ENCODE measurements at regions not wholly inside any gene's neighbourhood (a gene's known extent, or its start where the extent isn't known, plus 50 kb on each side); places are given as distances from the start of the nearest gene placed in this dataset.
"Not testable (repeated sequence)": the region's sequence is repeated elsewhere in the genome, so short reads cannot be mapped to it uniquely, and the experiment has no call there.

DNA sequence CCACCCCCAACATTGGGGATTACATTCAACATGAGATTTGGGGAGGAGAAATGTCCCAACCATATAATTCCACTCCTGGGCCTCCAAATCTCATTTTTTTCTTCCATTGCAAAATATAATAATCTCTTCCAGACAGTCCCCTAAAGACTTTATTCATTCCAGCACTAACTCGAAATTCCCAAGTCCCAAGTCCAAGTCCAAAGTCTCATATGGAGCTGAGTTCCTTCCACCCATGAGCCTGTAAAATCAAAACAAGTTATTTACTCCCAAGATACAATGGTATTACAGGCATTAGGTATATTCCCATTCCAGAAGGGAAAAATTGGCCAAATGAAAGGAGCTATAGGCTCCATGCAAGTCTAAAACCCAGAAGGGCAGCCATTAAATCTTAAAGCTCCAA is 56.7 kb downstream of the P2RY1 start:
- no peak for DNase-seq

DNA sequence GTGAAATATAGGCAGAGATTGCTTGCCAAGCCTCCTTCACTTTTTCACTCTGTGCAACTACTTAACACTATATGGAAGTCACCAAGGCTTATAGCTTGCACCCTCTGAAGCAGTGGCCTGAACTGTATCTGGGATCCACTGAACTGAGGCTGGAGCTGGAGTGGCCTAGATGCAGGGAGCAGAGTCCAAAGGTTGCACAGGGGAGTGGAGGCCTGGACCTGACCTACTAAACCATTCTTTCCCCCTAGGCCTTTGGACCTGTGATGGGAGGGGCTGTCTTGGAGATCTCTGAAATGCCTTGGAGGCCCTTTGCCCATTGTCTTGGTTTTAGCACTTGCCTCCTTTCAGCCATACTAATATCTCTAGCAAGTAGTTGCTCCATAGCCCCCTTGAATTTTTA is 57.5 kb downstream of the P2RY1 start:
- no peak for DNase-seq

GRCh38 chr3:152893647-152894046 is 58.7 kb downstream of the P2RY1 start:
- DNase-seq = no peak

- DNase-seq = no peak
Measured at GRCh38 chr3:152899306-152899705, 64.4 kb downstream of the P2RY1 start.

DNA sequence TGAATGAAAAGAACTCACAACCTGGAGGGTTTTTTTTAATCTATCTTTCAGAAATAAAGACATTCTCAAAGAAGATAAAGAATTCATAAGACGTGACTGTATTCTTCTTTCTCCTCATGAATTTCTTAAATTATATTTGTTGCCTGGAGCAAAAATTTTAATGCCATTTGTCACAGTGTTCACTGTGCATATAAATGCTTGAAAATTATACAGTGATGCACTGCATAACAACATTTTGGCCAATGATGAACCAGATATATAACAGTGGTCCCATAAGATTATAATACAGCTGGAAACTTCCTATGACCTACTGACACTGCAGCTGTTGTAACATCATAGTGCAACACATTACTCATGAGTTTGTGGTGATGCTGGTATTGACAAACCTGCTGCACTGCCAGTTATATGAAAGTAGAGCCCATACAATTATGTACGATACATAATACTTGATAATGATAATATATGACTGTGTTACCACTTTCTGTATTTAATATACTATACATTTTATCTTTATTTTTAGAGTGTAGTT is 67.3 kb downstream of the P2RY1 start:
- no peak for DNase-seq

- no peak for DNase-seq
Measured at GRCh38 chr3:152905631-152906030, 70.7 kb downstream of the P2RY1 start.

- no peak for DNase-seq
Measured at GRCh38 chr3:152909180-152909883, 74.4 kb downstream of the P2RY1 start.

GRCh38 chr3:152910211-152910610 is 75.3 kb downstream of the P2RY1 start:
- no peak for DNase-seq

GRCh38 chr3:152910966-152911365 is 76.0 kb downstream of the P2RY1 start:
- DNase-seq = peak; percentile 2 to 5

DNA sequence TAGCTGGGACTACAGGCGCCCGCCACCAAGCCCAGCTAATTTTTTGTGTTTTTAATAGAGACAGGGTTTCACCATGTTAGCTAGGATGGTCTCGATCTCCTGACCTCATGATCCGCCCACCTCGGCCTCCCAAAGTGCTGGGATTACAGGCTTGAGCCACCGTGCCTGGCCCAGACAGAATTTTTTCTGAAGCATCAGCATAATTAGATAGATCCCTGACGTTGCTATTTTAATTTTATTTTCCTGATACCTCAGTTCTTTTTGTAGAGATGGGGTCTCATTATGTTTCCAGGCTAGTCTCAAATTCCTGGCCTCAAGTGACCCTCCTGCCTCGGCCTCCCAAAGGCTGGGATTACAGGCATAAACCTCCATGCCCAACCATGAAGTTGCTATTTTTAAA is 79.8 kb downstream of the P2RY1 start:
- not testable (repeated sequence) for DNase-seq

DNA sequence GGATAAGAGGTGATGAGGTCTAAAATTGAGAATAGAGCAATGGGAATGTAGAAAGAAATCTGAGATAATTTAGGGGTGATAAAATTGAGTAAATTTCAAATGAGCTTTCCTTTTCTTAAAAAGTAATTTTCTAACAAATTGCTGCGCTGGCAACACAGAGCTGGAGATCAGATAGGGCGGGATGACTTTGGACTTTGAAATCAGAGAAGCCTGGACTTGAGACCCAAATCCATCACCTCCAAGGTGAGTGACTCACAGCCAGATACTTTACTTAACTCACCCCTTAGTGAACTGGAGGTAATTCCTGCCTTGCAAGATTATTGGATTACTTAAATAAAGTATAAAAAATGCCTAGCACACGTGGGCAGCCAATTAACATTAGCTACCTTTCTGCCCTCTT is 80.8 kb downstream of the P2RY1 start:
- no peak for DNase-seq

GRCh38 chr3:152916753-152917279 is 81.9 kb downstream of the P2RY1 start:
- no peak for DNase-seq

- no peak for DNase-seq
Measured at GRCh38 chr3:152921351-152921750, 86.4 kb downstream of the P2RY1 start.

- DNase-seq = no peak
Measured at GRCh38 chr3:152922554-152922953, 87.6 kb downstream of the P2RY1 start.

DNA sequence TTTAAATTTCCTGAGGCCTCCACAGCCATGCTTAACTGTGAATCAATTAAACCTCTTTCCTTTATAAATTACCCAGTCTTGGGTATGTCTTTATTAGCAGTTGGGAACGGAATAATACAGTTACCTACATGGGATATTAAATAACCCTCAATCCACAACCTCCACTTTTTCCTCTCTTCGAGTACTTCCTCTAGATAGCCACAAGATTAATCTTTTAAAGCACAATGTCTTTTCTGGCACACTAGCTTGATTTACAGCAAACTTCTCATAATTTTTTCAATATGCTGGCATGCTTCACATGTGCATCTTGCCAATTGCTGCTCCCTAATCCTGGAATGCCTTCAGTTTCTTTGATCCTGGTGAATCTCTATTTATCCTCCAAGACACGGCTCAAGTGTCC is 92.2 kb downstream of the P2RY1 start:
- no peak for DNase-seq

- DNase-seq = no peak
Measured at GRCh38 chr3:152930516-152930915, 95.6 kb downstream of the P2RY1 start.

DNA sequence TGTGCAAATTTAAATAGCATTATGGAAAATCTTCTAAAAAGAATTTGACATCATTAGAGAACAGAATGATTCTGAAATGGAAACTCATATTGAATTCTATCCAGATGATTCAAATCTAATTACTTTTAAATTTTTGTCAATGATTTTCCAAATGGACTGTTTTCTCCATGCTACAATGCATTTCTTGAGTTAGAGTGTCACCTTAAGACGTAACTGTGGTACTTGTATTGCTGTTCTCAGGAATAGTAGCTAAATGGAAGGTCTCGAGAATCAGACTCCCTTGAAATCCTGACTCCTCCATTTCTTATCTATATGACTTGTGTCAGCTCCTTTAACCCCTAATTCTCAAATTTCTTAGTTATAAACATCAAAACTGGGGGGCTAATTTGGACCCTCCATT is 102.3 kb downstream of the P2RY1 start:
- no peak for DNase-seq

DNA sequence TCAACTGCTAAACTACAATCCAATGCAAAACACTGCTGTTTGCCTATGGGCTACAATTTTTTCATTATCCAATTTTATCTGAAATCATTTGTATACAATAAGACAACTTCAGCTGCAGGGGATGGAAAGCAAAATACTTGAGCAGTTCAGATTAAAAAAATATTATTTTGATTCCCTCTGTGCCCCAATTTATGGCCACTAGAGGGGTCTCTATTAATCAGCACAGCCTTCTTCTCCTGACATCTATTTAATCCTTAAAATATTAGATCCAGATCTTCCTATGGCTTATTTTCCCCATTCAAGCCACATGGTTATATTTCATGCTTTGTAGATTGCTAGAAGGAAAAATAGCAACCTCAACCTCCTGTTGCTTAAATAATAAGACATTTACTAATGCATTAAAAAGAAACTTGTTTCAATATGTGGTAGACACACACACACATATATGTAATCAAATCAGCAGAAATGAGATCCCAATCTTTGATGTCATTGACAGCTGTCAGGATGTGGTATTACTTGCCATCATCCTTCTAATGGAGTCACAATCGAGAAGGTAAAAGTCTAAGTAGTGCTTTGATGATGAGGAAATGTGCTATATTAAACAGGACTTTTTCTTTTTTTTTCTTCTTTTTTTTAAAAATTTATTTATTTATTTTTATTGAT is 104.2 kb downstream of the P2RY1 start:
- no peak for DNase-seq

DNA sequence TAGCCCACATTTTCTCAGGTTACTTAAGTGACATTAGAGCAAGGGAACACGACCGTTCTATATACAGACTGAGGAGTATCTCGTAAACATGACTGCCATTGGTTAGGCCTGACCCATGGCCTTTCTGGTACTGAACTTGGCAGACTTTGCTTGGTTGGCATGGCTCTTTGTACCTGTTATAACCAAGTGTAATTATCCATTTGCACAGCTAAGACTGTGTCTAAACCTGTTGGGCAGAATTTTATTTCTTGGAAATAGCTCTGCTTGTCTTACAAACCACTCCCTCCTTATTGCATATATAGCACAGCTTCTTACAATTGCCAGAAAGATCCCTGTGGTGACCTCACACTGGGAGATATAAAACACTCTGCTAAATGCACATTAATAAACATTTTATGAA is 106.9 kb downstream of the P2RY1 start:
- DNase-seq = no peak

DNA sequence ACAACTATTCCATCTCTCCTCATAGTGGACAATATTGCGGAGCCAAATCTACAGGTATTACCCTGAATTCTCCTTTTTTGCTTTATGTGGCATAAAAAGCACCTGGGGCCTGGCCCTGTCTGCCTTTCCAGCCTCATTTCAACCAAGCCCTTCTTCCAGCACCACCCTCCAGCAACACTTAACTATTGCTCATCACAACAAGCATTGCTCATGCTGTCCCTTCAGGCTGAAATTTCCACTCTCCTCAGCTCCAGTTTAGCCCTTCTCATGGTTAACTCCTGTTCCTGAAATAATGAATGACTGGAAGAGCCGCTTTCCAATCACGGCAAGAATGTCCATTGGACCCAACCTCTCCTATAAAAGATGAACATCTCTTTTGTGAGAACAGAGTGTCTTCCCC is 107.4 kb downstream of the P2RY1 start:
- DNase-seq = no peak

DNA sequence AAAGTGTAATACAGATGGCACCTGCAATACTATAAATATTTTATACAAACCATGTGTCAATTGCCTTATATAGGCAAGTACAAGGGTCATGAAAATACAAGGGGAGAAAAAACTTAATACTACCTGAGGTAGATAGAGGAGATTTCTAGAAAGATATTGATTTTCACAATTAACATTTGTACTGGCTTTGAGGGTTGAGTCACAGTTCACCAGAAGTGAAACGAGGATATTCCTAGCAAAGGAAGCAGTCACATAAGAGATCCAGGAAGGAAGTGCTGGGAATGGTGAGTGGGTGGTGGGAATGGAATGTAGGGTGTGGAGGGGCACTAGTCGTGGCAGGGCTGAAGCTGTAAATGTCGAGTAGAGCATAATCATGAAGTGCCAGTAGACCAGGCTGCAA is 108.7 kb downstream of the P2RY1 start:
- no peak for DNase-seq

DNA sequence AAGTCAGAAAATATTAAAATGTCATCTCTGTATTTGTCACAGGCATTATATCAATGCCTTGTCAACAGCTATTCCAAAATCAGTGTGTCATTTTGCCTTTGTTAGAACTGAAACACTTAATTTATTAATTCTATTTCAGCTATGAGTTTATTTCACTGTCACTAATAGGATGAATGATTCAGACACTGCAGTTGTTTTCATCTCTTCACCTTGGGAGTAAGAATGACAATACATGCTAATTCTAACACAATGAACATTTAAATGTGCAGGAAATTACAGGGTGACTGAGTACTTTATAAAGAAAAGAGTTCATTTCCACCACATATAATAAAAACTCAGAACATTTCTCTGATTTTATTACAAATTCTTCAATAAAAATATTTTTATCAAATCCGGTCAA is 109.7 kb downstream of the P2RY1 start:
- DNase-seq = no peak

DNA sequence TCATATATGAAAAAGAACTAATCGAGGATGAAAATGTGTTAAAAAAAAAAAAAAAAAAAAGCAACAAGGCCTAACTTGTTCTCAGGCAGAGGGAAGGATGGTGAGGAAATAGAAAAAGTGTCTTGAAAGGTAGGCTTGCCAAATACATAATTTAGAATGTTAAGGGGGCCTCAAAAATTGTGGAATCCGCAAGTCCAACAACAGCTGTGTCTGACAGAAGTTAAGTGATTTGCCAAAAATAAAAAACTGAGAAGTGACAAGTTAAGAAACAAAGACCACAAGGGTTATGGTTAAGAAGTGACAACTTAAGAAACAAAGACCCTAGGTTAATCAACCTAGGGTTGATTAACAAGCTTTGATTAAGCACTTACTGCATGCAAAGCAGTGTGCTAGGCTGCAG is 110.6 kb downstream of the P2RY1 start:
- DNase-seq = no peak

All from right lung (tissue), 2 donors.